ENCODE measurements at regions not wholly inside any gene's neighbourhood (a gene's known extent, or its start where the extent isn't known, plus 50 kb on each side); places are given as distances from the start of the nearest gene placed in this dataset.

DNA sequence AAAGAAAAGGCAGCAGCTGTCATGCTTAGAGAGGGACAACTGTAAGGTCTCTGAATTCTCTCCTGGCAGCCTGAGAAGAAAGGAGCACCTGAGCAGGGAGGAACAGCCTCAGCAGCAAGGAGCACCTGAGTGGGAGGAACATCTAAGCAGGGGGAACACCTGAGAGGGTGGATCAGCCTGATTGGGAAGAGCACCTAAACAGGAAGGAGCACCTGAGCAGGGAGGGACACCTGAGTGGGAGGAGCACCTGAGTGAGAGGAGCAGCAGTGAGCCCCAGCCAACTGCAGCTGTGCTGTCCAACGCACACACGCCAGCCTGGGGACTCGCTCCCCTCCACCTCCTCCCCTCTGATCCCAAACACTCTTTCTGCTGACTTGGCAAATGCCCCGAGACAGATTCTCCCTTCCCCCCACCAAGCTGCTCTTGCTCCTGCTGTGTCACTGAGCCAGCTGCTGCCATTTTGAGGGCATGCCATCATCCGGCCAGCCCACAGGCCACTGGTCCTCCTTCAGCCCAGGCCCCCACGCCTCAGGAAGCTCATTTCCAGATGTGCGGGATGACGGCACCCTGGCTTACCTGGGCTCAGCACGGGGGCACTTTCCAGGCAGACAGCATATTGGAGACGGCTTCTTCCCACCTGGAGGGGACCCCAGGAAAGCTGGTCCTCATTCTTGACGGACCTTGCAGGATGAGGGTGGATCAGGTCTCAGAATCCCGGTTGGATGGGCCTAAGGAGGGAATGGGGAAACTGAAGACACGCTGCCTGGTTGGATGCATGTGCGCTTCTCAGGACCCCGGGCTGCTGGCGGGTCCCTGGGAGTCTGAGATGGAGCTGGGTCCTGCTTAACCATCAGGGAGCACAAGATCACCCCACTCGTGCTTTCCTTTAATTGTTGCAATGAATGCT, 57.7 kb upstream of the RBFOX3 start:
- Mint-ChIP-seq H3K27me3 (peaks cover 56% of the 10 kb centered on the region), H3K4me3 (no peak overlapping the region), H3K36me3 (ENCODE audit: low read depth) (peaks cover 6% of the 10 kb centered on the region), H3K9me3 (peaks cover 14% of the 10 kb centered on the region), H3K4me1 (peaks cover 14% of the 10 kb centered on the region), H3K27ac (no peak overlapping the region)
- no peak for ATAC-seq (replicated peaks)

DNA sequence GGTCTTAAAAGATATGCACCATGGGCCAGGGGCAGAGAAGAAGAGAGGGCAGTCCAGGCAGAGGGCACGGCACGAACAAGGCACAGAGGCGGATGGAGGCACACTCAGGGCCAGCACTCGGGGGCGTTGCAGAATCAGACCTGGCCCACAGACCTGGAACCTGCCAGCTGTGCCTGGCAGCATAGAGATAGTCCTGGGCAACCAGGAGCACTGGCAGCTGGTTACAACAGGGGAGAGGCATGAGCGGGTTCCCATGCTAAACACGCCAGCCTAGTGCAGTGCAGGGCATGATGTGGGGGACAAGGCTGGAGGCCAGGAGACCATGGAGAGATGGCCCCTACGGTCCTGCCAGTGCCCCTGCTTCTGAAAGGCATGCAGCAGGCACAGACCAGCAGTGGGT, 56.9 kb upstream of the RBFOX3 start:
- ATAC-seq (replicated peaks) = no peak
- peaks cover 6% of the 10 kb centered on the region for H3K9me3 Mint-ChIP-seq
- peaks cover 5% of the 10 kb centered on the region for H3K36me3 Mint-ChIP-seq (ENCODE audit: low read depth)
- H3K27ac Mint-ChIP-seq = no peak overlapping the region
- H3K27me3 Mint-ChIP-seq = peaks cover 56% of the 10 kb centered on the region
- H3K4me3 Mint-ChIP-seq = no peak overlapping the region
- H3K4me1 Mint-ChIP-seq = peaks cover 14% of the 10 kb centered on the region

DNA sequence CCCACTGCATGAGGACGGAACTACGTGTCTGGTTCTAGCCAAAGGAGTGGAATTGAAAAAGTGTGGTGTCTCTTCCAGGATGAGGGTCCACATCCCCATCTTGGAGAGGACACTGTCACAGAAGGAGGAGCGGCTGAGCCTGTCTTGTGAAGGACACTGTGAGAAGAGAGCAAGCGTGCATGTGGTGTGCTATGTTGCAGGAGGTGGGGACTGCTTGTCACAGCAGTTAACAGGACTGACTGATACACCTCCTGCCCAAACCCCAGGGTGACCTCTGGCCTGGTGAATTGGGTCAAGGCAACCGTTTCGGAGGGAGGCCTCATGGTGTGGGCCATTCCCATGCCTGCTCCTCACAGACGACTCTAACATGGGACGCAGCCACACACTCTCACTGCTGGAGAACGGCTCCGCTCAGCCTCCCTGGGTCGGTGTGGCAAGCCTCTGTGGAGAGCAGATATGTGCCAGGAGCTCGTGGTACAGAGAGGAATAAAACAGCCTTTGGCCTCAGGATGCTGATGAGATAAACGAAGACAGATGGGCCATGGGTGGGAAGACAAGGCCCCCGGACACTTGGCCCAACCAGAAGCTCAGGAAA, 56.4 kb upstream of the RBFOX3 start:
- Mint-ChIP-seq H3K4me1 (peaks cover 10% of the 10 kb centered on the region), H3K27ac (no peak overlapping the region), H3K27me3 (peaks cover 56% of the 10 kb centered on the region), H3K36me3 (ENCODE audit: low read depth) (peaks cover under 1% of the 10 kb centered on the region), H3K9me3 (peaks cover 1% of the 10 kb centered on the region), H3K4me3 (no peak overlapping the region)
- ATAC-seq (replicated peaks) = no peak

DNA sequence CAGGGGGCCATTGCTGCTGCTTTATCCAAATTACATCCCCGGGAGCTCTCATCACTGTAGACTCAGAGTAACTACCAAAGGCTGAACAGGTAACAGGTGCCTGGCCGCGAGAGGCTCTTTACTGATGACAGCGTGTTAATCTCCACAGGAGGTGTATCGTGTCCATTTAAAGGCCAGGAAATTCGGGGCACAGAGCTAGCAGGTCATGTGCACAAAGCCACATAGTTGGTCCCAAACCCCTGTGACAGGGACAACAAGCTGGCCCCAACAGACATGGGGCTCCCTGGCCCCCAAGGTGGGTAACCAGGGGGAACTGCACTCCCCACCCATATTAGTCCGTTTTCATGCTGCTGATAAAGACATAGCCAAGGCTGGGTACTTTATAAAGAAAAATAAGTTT, 55.3 kb upstream of the RBFOX3 start:
- Mint-ChIP-seq H3K27ac (no peak overlapping the region), H3K4me3 (no peak overlapping the region), H3K4me1 (peaks cover 10% of the 10 kb centered on the region), H3K9me3 (no peaks in the 10 kb centered on the region), H3K36me3 (ENCODE audit: low read depth) (no peaks in the 10 kb centered on the region), H3K27me3 (peaks cover 57% of the 10 kb centered on the region)
- ATAC-seq (replicated peaks) = no peak

DNA sequence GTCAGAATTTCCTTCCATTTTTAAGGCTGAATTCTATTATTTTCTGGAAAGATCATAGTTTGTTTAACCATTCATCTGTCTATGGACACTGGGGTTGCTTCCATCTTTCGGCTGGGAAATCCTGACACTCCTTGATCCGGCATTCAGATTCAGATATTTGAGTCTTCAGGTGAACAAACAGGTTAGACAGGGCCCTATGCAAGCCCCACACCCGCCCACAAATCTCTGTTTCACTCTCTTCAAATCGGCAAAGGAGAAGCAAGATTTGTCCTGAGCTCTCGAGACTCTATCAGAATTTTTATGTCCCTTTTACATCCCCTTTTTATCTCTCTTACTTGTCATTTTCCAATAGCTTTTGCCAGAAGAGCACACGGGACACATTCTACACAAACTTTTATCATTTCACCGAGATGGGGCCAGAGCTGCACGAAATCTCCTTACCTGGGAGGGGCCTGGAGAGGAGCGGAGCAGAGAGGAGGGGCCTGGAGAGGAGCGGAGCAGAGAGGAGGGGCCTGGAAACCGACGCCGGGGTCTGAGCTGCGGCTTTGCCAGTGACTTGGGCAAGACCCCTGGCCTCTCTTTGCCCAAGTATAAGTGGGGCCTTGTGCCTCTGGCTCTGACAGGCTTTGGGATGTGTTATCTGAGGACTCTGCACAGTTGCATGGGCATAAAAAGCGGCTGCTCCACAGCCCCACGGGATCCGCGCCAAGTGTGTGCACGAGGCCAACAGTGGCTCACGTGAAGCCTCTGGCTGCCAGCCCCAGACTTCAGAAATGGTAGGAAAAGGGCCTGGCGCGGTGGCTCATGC, 54.3 kb upstream of the RBFOX3 start:
- Mint-ChIP-seq H3K27me3 (peaks cover 62% of the 10 kb centered on the region), H3K27ac (no peak overlapping the region), H3K4me3 (no peak overlapping the region), H3K36me3 (ENCODE audit: low read depth) (no peaks in the 10 kb centered on the region), H3K9me3 (no peaks in the 10 kb centered on the region), H3K4me1 (peaks cover 10% of the 10 kb centered on the region)
- no peak for ATAC-seq (replicated peaks)

DNA sequence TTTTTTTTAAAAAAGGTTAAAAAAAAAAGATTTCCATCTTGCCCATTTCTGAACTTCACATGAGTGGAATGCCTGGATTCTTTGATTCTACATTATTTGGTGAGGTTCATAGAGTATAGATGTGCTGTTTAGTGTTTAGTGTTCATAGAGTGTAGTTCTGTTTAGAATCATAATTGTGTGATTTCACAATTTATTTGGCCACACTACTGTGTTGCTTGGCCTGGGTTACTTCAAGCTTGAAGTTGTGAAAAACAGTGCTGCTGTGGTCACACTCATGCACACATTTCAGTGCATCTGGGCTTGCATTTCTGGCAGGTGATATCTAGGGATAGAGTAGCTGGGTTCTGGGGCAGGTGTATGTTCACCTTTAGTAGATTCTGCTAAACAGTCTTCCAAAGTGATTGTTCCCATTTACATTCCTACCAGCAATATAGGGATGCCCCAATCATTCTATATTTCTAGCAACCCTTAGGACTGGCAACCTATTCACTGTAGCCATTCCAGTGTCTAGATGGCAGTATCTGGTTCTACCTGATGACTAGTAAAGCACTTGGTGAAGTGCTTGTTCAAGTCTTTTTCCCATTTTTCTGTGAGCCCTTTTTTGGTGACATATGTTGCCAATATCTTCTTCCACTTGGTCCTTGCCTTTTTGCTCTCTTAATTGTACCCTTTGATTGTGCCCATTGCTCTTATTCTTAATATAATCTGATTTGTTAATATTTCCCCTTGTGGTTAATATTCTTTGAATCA, 50.6 kb upstream of the RBFOX3 start:
- no peak for ATAC-seq (replicated peaks)
- Mint-ChIP-seq H3K27me3 (peaks cover 58% of the 10 kb centered on the region), H3K4me3 (no peak overlapping the region), H3K4me1 (no peaks in the 10 kb centered on the region), H3K9me3 (no peaks in the 10 kb centered on the region), H3K36me3 (ENCODE audit: low read depth) (no peaks in the 10 kb centered on the region), H3K27ac (no peak overlapping the region)
